ENCODE measurements at regions not wholly inside any gene's neighbourhood (a gene's known extent, or its start where the extent isn't known, plus 50 kb on each side); places are given as distances from the start of the nearest gene placed in this dataset.

GRCh38 chr15:37581866-37582532, 352.4 kb upstream of the TMCO5A start:
- no peak for DNase-seq (ENCODE audit: low spot score)

DNA sequence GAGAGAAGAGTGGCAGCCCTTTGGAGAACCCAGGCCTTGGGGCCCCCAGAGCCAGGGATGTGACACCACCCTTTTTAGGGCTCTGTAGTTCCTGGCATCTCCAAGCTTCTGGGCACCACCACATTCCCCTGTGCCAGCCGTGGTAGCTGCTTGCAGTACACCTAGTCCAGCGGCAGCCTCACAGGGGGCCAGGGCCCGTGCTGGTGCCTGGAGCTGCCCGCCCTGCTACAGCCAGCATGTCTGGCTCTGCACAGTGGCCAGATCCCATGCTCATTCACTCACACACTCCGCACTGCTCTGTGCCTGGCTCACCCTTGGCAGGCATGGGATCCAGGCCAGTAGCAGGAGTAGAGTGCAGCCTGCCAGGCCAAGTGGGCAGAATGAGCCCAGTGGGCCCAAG, 351.6 kb upstream of the TMCO5A start:
- DNase-seq (ENCODE audit: low spot score), result no peak

DNA sequence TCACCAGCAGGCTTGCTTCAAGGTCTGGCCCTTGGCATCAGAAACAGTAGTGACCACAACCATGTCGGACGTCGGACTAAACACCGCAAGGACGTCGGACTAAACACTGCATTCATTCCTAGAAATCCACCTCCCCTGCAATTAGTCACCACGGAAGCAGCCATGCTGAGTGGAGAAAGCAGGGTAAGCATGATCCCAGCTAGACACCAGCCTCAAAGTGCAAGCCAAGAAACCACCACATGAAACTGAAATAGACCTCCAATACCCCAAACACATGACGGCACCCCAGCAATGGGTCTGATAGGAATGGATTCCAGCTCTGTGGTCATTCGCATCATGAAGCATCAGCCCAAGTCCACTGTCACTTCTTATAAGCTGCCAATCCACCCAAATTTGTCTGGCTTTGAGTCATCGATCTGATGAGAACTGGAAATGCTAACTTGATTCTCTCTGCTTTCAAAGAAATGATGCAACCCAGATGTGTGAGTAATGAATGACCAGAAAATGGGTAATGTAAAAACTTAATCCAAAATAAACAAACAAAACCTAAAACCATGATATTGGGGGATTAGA, 348.3 kb upstream of the TMCO5A start:
- peak; percentile 70 for DNase-seq (ENCODE audit: low spot score)

- peak; percentile 30 for DNase-seq (ENCODE audit: low spot score)
Measured at GRCh38 chr15:37586976-37587375, 347.5 kb upstream of the TMCO5A start.

DNA sequence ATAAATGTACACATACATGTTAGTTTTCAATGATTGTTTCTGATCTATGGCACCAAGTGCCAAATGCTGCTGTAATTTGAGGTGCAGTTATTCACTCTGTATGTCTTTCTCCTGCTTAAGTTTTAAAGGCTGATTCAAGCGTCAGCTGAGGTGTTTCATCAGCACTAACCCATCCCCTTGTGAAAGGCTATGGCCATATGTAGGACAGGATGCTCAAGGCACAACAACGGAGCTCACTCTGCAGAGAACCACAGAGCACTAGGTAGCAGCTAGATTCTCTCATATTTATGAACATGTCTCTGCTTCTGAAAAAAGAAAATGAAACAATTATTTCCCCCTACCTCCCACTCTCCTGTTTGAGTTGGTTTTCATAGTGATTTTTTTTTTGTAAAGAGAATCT, 340.0 kb upstream of the TMCO5A start:
- DNase-seq (ENCODE audit: low spot score), result no peak

DNA sequence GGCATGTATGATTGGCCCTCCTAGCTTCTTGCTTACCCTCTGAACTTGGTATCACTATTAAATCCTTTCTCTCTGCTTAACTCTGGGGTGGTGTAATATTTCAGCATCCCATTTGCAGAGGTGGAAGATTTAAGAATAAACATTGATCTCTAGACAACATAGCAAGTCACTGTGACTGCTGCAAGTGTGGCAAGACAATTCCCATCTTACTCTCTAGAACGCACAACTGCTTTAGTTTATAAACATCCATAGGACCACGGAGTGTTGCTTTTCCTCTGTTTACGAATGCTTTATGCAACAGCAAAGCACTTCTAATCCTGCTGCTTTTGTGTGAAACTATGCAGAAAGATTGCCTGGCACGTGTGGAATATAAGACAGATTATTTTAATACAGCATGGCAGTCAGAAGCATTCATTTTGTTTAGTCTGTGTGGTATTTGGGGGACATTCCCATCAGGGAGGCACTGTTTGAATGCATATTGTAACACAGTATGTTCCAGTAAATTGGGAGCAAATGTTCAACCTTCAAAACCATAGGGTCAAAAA, 338.9 kb upstream of the TMCO5A start:
- no peak for DNase-seq (ENCODE audit: low spot score)

DNA sequence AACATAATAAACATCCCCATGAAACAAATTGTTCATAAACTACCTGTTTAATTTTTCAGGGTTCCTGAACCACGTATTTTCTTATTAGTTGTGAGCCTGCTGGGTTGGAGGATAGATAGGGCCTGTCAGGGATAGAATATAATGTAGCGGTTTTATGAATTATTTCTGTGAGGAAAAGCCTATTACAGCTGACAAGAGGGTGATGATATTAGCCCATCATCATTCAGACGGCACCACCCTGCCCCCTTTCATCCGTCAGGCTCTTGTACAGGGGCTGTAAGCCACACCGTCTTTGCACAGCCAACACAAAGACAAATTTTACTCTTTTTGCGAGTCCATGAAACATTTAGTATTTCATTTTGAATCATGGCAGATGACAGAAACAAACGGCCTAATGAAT, 335.3 kb upstream of the TMCO5A start:
- DNase-seq (ENCODE audit: low spot score), result no peak

DNA sequence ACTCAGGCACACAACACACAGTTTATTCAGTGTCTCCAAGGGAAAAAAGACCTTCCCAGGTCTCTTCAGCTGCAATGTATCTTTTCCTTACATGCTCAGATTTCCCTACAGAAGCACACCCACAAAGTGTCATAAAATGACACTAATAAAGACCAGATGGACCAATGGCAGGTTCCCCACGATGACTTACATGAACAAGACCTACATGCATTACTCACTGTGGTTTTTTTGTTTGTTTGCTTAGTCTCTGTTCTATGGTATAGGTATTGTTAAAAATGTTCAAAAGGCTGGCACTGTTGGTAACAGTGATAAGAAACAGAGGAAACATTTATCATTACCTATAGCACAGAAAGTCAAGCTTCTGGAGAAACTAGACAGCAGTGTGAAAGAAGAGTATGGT, 318.2 kb upstream of the TMCO5A start:
- DNase-seq (ENCODE audit: low spot score), result no peak

DNA sequence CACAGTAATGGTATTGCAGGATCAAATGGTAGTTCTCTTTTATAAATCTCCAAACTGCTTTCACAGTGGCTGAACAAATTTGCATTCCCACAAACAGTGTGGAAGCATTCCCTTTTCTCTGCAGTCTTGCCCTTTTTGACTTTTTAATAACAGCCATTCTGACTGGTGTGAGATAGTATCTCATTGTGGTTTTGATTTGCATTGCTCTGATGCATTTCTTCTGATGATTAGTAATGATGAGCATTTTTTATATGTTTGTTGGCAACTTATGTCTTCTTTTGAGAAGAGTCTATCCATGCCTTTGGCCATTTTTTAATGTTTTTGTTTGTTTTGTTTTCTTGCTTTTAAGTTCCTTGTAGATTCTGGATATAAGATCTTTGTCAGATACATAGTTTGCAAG, 316.1 kb upstream of the TMCO5A start:
- DNase-seq (ENCODE audit: low spot score), result no peak

- DNase-seq (ENCODE audit: low spot score), result no peak
Measured at GRCh38 chr15:37619358-37620042, 314.9 kb upstream of the TMCO5A start.

GRCh38 chr15:37625576-37625975, 308.9 kb upstream of the TMCO5A start:
- no peak for DNase-seq (ENCODE audit: low spot score)

DNA sequence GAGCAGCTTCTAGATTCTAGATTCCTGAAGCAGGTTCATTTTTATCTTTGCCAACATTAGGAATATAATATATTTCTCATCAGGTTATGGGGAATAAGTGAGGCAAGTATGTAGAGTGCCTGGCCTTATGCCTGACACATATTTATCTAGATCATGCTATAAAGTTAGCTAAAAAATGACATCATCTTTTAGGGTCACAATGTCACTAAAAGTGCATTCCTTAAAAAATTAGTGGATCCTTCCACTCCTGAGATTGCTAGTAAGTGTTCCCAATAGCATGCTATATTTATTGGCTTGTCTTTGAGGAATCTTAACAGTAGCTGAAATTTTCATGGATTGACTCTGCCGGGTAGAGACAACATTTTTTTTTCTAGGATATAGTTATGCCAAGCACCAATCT, 305.9 kb upstream of the TMCO5A start:
- DNase-seq (ENCODE audit: low spot score), result no peak

DNA sequence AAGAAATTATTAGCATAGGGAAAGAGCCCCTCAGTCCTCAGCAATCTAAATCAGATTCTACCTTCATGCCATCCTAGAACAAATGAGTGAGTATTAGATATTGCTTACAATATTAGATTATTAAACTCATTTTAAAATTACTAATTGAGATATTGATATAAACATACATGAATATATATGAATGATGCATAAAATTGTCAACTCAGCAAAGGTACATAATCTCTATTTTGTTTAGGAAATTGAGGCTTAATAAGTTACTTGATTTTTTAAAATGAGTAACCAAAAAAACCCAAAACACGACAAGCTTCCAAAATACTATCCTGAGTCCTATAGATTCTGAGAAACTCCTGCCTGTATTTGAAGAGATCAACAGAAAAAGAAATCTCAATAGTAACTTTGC, 297.7 kb upstream of the TMCO5A start:
- no peak for DNase-seq (ENCODE audit: low spot score)

DNA sequence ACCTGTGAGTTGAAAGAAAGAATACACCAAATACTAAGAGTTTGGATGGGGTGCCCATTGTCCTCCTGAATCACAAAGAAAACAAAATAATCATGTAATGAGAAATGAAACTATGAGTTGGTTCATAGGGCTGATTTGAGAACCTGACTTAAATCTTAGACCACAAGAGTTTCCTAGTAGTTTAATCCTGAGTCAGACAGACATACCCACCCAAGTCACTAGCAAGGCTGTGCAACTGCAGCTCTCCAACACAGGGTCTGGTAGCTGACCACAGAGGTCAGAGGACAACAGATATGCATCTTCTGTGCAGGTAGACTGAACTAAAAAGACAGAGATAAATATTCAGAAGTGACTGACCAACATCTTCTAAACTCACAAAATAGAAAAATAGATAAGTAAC, 296.3 kb upstream of the TMCO5A start:
- DNase-seq (ENCODE audit: low spot score), result no peak

DNA sequence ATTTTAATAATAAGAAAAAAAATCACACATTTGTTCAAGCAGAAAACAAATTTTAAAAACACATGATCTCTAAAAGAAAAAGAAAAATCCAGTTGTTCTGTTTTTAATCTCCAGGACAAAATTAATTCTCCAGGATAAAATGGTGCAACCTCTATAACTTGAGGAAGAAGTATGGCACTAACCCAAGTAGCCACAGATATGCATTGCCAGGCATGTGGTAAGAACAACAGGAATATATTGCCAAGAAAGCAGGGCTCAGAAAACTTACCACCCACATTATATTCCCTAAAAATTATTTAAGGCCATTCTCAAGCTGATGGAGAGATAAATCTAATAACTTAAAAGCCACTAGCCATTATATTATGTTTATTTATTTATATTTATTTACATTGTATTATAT, 295.7 kb upstream of the TMCO5A start:
- no peak for DNase-seq (ENCODE audit: low spot score)

DNA sequence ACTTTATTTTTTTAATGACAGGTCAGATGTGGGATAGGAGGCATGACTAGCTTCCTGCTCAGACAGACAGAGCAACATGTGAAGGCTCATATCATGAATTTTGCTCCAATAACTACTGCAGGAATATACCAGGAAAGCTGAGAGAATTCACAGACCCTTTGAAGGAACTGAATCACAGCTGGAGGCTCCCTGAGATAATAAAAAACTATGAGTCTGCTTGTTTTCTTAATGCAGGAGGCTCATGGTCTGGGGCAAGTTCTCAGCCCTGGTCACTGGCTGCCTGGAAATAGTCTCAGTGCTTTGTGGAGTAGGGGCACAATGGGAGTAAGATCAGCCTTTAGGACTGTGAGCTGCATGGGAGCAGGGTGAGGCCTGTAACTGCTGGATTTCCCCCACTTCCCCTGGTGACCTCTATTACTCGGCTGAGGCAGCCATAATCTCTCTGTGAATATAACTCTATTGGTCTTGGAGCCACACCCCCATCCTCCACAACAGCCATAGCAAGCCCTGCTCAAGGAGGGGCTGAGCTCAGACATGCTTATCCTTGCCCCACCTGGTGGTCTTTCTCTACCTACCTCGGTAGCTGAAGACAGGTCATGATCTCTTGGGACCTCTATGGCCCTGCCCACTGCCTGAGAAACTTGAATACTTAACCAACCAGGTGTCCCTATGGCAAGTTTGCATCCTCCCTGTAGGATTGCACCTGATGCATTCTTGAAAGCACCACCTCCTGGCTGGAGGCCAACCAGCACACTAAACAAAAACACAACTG, 281.6 kb upstream of the TMCO5A start:
- no peak for DNase-seq (ENCODE audit: low spot score)

GRCh38 chr15:37678124-37678523, 256.3 kb upstream of the TMCO5A start:
- no peak for DNase-seq (ENCODE audit: low spot score)

- DNase-seq (ENCODE audit: low spot score), result no peak
Measured at GRCh38 chr15:37679627-37680026, 254.8 kb upstream of the TMCO5A start.

GRCh38 chr15:37682304-37682703, 252.1 kb upstream of the TMCO5A start:
- no peak for DNase-seq (ENCODE audit: low spot score)

- no peak for DNase-seq (ENCODE audit: low spot score)
Measured at GRCh38 chr15:37691911-37692310, 242.5 kb upstream of the TMCO5A start.

DNA sequence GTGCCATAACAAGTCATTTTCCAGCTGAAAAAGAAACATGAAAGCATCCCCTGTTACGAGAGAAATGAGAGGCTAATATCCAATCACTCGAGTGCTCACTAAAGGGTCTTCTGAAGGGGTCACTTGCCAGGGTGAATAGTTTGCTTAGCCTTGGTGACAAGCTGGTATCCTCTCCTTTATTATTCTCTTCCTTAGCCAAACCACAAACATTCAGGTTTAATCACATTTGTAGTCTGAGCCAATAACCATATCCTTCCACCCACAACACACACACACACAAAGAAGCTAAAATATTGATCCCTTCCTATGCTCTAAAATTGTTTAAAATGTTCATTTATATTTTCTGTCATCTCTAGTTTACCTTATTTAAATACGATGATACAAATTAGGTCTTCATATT, 240.5 kb upstream of the TMCO5A start:
- DNase-seq (ENCODE audit: low spot score), result peak; percentile 11

GRCh38 chr15:37695719-37696118, 238.7 kb upstream of the TMCO5A start:
- DNase-seq (ENCODE audit: low spot score), result peak; percentile 36

DNA sequence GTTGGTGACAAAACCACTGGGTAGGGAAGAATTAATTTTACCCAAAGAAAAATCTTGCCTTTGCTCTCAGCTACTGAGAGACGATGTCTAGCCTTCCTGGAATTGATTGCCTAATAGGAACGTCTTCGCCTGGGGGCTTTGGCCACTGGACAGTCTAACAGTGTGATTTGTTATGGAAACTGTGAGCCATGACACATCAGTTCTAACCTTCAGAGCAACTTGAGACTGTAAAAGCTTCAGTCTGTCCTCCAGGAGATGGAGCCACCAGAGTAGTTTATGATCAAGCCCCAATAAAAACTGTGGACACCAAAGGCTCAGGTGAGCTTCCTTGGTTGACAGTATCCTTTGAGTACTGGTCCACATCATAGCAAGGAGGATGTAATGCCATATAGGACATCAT, 235.8 kb upstream of the TMCO5A start:
- peak; percentile 14 for DNase-seq (ENCODE audit: low spot score)

Data from AG20443 (cell line).